ENCODE measurements at regions not wholly inside any gene's neighbourhood (a gene's known extent, or its start where the extent isn't known, plus 50 kb on each side); places are given as distances from the start of the nearest gene placed in this dataset.
"Not testable (repeated sequence)": the region's sequence is repeated elsewhere in the genome, so short reads cannot be mapped to it uniquely, and the experiment has no call there.

GRCh38 chr4:85127653-85128052, 161.2 kb upstream of the WDFY3 start:
- DNase-seq, result peak; percentile 40
- Histone ChIP-seq H3K4me1 (no peaks in the 10 kb centered on the region), H3K4me3 (no peak overlapping the region), H3K27me3 (no peaks in the 10 kb centered on the region), H3K27ac (no peak overlapping the region), H3K36me3 (ENCODE audit: low read depth, missing control alignments) (no peaks in the 10 kb centered on the region), H3K9me3 (no peaks in the 10 kb centered on the region)
- intact Hi-C loops (cut with DNase I; ENCODE audit: low total_unique reads), result no loop called here
- TF ChIP-seq, protein P1, sequence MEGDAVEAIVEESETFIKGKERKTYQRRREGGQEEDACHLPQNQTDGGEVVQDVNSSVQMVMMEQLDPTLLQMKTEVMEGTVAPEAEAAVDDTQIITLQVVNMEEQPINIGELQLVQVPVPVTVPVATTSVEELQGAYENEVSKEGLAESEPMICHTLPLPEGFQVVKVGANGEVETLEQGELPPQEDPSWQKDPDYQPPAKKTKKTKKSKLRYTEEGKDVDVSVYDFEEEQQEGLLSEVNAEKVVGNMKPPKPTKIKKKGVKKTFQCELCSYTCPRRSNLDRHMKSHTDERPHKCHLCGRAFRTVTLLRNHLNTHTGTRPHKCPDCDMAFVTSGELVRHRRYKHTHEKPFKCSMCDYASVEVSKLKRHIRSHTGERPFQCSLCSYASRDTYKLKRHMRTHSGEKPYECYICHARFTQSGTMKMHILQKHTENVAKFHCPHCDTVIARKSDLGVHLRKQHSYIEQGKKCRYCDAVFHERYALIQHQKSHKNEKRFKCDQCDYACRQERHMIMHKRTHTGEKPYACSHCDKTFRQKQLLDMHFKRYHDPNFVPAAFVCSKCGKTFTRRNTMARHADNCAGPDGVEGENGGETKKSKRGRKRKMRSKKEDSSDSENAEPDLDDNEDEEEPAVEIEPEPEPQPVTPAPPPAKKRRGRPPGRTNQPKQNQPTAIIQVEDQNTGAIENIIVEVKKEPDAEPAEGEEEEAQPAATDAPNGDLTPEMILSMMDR (IDR thresholded peaks at IDR 0.05), result peak in 2 of 3 experiments; percentile 14 to 52
- TF ChIP-seq POLR2A (IDR thresholded peaks at IDR 0.05), result no peak
- WGBS, 2 donors, result 34 to 35% methylated on average over 10 of the region's 10 CpGs

DNA sequence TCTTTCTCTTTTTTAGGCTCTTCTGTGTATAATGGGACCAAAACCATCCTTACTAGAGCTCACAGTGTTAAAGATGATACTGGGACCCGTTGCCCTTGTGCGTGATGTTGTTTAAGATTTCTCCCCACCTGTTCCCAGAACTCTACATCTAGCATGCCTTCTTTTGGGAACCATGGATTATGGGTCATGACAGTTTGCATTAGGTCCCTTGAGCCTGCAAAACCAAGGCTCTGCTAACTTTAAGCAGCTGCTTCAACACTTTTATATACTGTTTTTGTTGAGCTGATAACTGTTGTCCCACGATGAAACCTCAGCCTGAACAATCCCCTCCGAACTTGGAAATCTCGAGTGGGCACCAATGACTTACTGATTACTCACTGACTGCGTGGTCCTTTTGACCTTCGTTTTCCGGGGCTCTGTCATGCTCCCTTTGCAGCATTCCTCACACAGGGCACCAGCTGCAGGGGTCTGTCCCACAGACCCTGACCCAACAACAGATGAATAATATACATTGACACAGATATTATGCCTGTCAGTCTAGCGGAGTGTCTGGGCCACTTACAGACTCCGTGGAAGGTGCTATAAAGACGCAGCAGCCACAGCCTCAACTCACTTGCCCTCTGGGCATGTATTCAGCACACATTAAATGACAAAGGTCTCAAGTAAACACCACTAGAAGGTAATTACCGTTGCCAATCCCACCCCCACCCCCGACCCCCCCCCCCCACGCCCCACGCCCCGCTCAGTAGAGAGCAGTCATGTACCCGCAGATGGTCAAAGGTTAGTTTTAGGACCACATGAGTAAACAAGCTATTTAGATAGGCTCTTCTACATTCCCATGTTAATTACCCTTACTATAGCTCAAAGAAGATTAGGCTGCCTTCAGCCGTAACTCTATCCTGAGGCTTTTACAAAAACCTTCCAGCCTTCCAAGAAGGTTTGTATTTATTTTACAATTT, 162.0 kb upstream of the WDFY3 start:
- TF ChIP-seq POLR2A (IDR thresholded peaks at IDR 0.05), result no peak
- TF ChIP-seq, protein P1 (IDR thresholded peaks at IDR 0.05), result no peak
- Histone ChIP-seq H3K9me3 (no peaks in the 10 kb centered on the region), H3K27ac (no peak overlapping the region), H3K27me3 (no peaks in the 10 kb centered on the region), H3K4me3 (no peak overlapping the region), H3K4me1 (no peaks in the 10 kb centered on the region), H3K36me3 (ENCODE audit: low read depth, missing control alignments) (no peaks in the 10 kb centered on the region)
- no peak for DNase-seq
- WGBS, 2 donors, result 66 to 74% methylated on average over 18 of the region's 18 CpGs
- intact Hi-C loops (cut with DNase I; ENCODE audit: low total_unique reads), result no loop called here

DNA sequence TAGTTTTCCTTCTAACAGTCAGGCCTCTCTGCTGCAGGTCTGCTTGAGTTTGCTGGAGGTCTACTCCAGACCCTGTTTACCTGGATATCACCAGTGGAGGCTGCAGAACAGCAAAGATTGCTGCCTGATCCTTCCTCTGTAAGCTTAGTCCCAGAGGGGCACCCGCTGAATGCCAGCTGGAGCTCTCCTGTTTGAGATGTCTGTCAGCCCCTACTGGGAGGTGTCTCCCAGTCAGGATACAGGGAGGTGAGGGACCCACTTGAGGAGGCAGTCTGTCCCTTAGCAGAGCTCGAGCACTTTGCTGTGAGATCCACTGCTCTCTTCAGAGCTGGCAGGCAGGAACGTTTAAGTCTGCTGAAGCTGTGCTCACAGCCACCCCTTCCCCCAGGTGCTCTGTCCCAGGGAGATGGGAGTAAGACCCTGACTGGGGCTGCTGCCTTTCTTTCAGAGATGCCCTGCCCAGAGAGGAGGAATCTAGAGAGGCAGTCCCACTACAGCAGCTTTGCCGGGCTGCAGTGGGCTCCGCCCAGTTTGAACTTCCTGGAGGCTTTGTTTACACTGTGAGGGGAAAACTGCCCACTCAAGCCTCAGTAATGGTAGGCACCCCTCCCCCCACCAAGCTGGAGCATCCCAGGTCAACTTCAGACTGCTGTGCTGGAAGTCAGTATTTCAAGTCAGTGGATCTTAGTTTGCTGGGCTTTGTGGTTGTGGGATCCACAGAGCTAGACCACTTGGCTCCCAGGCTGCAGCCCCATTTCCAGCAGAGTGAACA, 163.1 kb upstream of the WDFY3 start:
- H3K27me3 ChIP-seq; H3K9me3 ChIP-seq; H3K36me3 ChIP-seq (ENCODE audit: low read depth, missing control alignments); H3K27ac ChIP-seq; H3K4me3 ChIP-seq; DNase-seq; H3K4me1 ChIP-seq; intact Hi-C loops (cut with DNase I; ENCODE audit: low total_unique reads): not testable (repeated sequence)
- WGBS, 2 donors, result 60 to 67% methylated on average over 1 to 5 of the region's 5 CpGs

DNA sequence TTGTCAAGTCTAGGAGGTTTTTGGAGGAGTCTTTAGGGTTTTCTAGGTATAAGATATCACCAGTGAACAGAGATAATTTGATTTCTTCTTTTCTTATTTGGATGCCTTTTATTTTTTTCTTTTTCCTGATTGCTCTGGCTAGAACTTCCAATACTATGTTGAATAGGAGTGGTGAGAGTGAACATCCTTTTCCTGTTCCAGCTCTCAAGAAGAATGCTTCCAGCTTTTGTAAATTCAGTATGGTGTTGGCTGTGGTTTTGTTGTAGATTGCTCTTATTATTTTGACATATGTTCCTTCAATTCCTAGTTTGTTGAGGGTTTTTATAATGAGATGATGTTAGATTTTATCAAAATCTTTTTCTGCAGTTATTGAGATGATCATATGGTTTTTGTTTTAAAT, 165.6 kb upstream of the WDFY3 start:
- Histone ChIP-seq H3K27me3 (no peaks in the 10 kb centered on the region), H3K9me3 (no peaks in the 10 kb centered on the region), H3K4me1 (no peaks in the 10 kb centered on the region), H3K4me3 (no peak overlapping the region), H3K36me3 (ENCODE audit: low read depth, missing control alignments) (no peaks in the 10 kb centered on the region), H3K27ac (no peak overlapping the region)
- intact Hi-C loops (cut with DNase I; ENCODE audit: low total_unique reads), result no loop called here
- TF ChIP-seq, protein P1 (IDR thresholded peaks at IDR 0.05), result no peak
- no peak for TF ChIP-seq POLR2A (IDR thresholded peaks at IDR 0.05)
- no peak for DNase-seq

GRCh38 chr4:85132570-85132969, 166.1 kb upstream of the WDFY3 start:
- Histone ChIP-seq H3K27me3 (no peaks in the 10 kb centered on the region), H3K9me3 (no peaks in the 10 kb centered on the region), H3K4me3 (no peak overlapping the region), H3K27ac (no peak overlapping the region), H3K36me3 (ENCODE audit: low read depth, missing control alignments) (no peaks in the 10 kb centered on the region), H3K4me1 (no peaks in the 10 kb centered on the region)
- WGBS, 2 donors, result 77 to 87% methylated on average over 2 of the region's 2 CpGs
- no peak for TF ChIP-seq POLR2A (IDR thresholded peaks at IDR 0.05)
- TF ChIP-seq, protein P1 (IDR thresholded peaks at IDR 0.05), result no peak
- no peak for DNase-seq
- intact Hi-C loops (cut with DNase I; ENCODE audit: low total_unique reads), result no loop called here

GRCh38 chr4:85139749-85140148, 173.3 kb upstream of the WDFY3 start:
- intact Hi-C loops (cut with DNase I; ENCODE audit: low total_unique reads), result loop anchor here (10.0 kb wide), 1 partner anchor 605 kb away; no protein-coding TSS in a partner anchor
- not testable (repeated sequence) for DNase-seq; H3K27me3 ChIP-seq; H3K9me3 ChIP-seq; H3K4me3 ChIP-seq; H3K4me1 ChIP-seq; H3K36me3 ChIP-seq (ENCODE audit: low read depth, missing control alignments); H3K27ac ChIP-seq
- 91 to 96% methylated on average over 3 of the region's 3 CpGs for WGBS, 2 donors
